ENCODE measurements at regions not wholly inside any gene's neighbourhood (a gene's known extent, or its start where the extent isn't known, plus 50 kb on each side); places are given as distances from the start of the nearest gene placed in this dataset.

DNA sequence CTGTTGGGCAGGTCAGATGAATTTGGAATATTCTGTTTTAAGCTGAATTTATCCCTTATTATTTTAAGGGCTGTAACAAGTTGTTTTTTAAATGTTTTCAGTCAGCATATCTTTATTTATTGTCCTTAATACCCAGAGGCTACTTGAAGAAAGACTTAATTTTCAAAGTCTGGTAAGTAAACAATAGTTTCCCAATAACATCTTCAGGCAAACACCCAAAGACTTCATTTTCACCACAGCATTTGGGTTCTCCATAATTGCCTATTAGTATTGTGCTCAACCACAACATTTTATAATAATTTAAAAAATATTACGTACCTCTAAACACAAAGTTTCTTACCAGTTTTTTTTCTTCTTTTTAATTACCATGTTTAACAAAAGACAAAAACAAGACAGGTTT lies 60.0 kb upstream of the MKLN1 start:
- Mint-ChIP-seq H3K27ac (no peak overlapping the region), H3K36me3 (no peaks in the 10 kb centered on the region), H3K9me3 (peaks cover 0 to 3% of the 10 kb centered on the region in 2 donors)
- ATAC-seq (no peak), DNase-seq (ENCODE audit: low spot score in 2 of 2) (no peak)

DNA sequence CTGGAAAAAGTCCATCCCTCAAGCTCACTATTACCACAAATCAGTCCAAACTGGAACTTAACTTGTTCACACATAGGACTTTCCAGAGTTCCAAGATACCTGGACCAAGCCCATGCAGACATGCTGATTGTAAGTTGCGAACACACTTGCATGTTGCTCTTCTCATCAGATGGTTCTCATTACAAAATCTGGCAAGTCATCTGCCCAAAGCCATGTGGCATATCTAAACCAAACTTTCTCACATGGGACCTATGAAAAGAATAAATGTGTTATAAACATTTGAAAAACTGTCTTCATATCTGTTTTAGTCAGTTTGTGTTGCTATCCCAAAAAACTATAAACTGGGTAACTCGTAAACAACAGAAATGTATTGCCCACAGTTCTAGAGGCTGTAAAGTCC lies 58.8 kb upstream of the MKLN1 start:
- no peak for DNase-seq (ENCODE audit: low spot score in 2 of 2)
- peaks cover 0 to 3% of the 10 kb centered on the region in 2 donors for H3K9me3 Mint-ChIP-seq
- no peak for ATAC-seq
- no peak overlapping the region for H3K27ac Mint-ChIP-seq
- no peaks in the 10 kb centered on the region for H3K36me3 Mint-ChIP-seq

DNA sequence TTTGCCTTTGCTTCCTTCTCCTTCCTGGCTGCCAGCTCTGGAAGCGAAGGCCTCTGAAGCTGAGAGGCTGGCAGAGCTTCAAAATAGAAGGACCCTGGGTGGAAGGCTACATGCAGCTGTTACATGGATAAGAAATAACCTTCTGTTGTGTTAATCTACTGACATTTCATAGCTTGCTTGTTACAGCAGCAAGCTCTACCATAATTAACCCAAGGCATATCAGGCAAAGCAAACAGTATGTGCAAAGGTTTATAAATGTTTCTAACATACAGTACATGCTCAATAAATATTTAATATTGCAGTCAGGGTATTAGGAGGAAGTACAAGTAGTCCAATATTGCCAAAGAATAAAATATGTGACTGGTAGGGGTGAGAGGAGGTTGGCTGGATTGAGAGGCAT lies 55.6 kb upstream of the MKLN1 start:
- H3K9me3 Mint-ChIP-seq: peaks cover 0 to 3% of the 10 kb centered on the region in 2 donors
- ATAC-seq (no peak), DNase-seq (ENCODE audit: low spot score in 2 of 2) (no peak)
- H3K27ac Mint-ChIP-seq: no peak overlapping the region
- H3K36me3 Mint-ChIP-seq: no peaks in the 10 kb centered on the region

DNA sequence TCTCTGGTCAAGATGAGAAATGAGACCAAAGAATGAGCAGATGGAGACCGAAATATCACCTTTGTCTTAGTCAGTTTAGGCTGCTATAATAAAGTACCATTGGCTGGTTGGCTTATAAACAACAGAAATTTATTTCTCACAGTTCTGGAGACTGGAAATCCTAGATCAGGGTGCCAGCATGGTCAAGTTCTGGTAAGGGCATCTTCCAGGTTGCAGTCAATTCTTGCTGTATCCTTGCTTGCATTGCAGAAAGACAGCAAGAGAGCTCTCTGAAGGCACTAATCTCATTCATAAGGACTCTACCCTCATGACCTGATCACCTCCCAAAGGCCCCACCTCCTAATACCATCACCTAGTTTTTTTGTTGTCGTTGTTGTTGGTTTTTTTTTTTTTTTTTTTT lies 52.7 kb upstream of the MKLN1 start:
- H3K9me3 Mint-ChIP-seq: peaks cover 0 to 4% of the 10 kb centered on the region in 2 donors
- no peaks in the 10 kb centered on the region for H3K36me3 Mint-ChIP-seq
- no peak for ATAC-seq
- H3K27ac Mint-ChIP-seq: no peak overlapping the region
- no peak for DNase-seq (ENCODE audit: low spot score in 2 of 2)

DNA sequence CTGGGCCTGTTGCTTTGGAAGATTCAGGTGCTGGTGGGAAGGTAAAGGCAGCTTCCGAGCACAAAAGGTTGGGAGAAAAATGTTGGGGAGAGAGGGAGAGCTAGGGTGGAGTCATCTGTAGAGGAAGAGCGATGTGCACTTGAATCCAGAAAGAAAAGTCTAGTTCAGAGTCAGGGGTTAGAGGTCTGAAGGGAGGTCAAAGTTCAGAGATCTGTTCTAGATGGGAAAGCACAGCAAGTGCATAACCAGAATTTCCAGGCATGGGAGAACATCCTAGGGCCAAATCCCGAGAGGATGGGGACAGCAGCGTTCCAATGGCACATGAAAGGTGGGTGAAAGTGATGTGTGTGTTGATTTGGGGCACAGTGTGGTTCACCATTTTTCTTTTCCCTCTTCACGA lies 51.5 kb upstream of the MKLN1 start:
- no peak for ATAC-seq

DNA sequence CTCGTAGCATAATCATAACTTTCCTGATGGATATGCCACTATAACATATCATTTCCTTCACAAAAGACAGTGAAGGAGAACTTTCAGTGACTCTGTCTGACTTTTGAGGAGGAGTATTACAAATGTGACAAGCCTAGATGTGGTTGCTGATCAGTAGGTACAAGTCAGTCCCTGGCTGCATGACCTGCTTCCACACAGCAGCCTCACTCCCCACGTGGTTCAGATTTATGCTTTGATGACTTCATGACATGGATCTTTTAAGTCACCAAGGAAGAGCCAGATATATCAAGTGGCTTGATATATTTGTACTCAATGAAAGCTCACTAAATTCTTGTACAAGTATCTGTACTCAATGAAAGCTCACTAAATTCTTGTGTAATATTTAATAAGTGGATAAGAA lies 50.9 kb upstream of the MKLN1 start:
- H3K36me3 Mint-ChIP-seq: no peaks in the 10 kb centered on the region
- no peak overlapping the region for H3K27ac Mint-ChIP-seq
- peaks cover 0 to 4% of the 10 kb centered on the region in 2 donors for H3K9me3 Mint-ChIP-seq
- no peak for ATAC-seq
- no peak for DNase-seq (ENCODE audit: low spot score in 2 of 2)

More for the DNA sequence above, 51.5 kb upstream of the MKLN1 start:
- Mint-ChIP-seq H3K27ac (no peak overlapping the region), H3K9me3 (peaks cover 0 to 4% of the 10 kb centered on the region in 2 donors), H3K36me3 (no peaks in the 10 kb centered on the region)
- DNase-seq (ENCODE audit: low spot score in 2 of 2): no peak
